GM12878 (cell line): ENCODE measurements at regions not wholly inside any gene's neighbourhood (a gene's known extent, or its start where the extent isn't known, plus 50 kb on each side); places are given as distances from the start of the nearest gene placed in this dataset.

Experiments
- ATAC-seq: fragments of 200-7000 bp; cut with Tn5 transposase; 3 replicates; pipeline ENCODE4 v1.9.1; 2020; ENCODE audit warnings: mild to moderate bottlenecking, moderate library complexity
- BruUV-seq: library from RNA; stranded (reverse); fragments of 400-500 nt; replicated peaks from 2 replicates; lab custom pipeline; 2021; lab: Mats Ljungman, UMichigan
- CTCF ChIA-PET: fragments of 300-600 bp; sonication (Branson Sonifier 250); formaldehyde crosslinking; extraction: SDS; loops from one replicate; lab custom pipeline; 2021; ENCODE audit warnings: inconsistent platforms; lab: Yijun Ruan, JAX
- POLR2A ChIA-PET: fragments of 350-600 bp; formaldehyde crosslinking; extraction: SDS; loops from one replicate; lab custom pipeline; 2021; ENCODE audit warnings: inconsistent platforms; lab: Charles Lee
- RAD21 ChIA-PET: fragments of 300-600 bp; sonication (Branson Sonifier 250); formaldehyde crosslinking; loops from one replicate; lab custom pipeline; 2023; ENCODE audit warnings: antibody characterized with exemption; ENCODE audit not compliant: unreplicated experiment; lab: Charles Lee
- SMC1A ChIA-PET: fragments of 300-600 bp; sonication (Branson Sonifier 250); formaldehyde crosslinking; loops from one replicate; lab custom pipeline; 2023; ENCODE audit not compliant: unreplicated experiment, uncharacterized antibody; lab: Charles Lee
- DNase-seq: peaks from one replicate; pipeline ENCODE4 v3.0.0-alpha.2; 2011; ENCODE audit warnings: low read depth, low spot score
- FAIRE-seq: peaks from 3 replicates; lab custom pipeline; 2011; peaks lifted over from hg19 to GRCh38; lab: Jason Lieb, UNC
- H2AFZ ChIP-seq: 2 replicates; pipeline ENCODE4 v1.6.0; 2011; ENCODE audit warnings: low read depth, low read length, control low read depth; ENCODE audit not compliant: control insufficient read depth
- H3K27ac ChIP-seq: 2 replicates; pipeline ENCODE4 v1.5.1; 2011; ENCODE audit warnings: control low read depth; ENCODE audit not compliant: control insufficient read depth, insufficient read depth
- H3K27me3 ChIP-seq, 2 experiments: replicated peaks in 1 of 2; 2 replicates each; pipeline versions ENCODE4 v1.6.0 to v1.6.1; 2011; ENCODE audit warnings: low read length in 1 of 2; ENCODE audit not compliant: control insufficient read depth in 2 of 2, insufficient read depth in 2 of 2
- H3K36me3 ChIP-seq, 2 experiments: 2 replicates each; pipeline ENCODE4 v1.5.1; 2011; ENCODE audit warnings: low read length in 1 of 2; ENCODE audit not compliant: control insufficient read depth in 2 of 2, insufficient read depth in 2 of 2
- H3K4me1 ChIP-seq: 2 replicates; pipeline ENCODE4 v1.6.1; 2011; ENCODE audit warnings: mild to moderate bottlenecking, low read length, moderate library complexity, mixed read lengths; ENCODE audit not compliant: control insufficient read depth, insufficient read depth
- H3K4me2 ChIP-seq: 2 replicates; pipeline ENCODE4 v1.6.0; 2011; ENCODE audit warnings: control low read depth; ENCODE audit not compliant: control insufficient read depth, insufficient read depth
- H3K4me3 ChIP-seq: fragments of 200-600 bp; sonication (generic); 2 replicates; pipeline ENCODE4 v1.5.1; 2016
- H3K79me2 ChIP-seq: 2 replicates; pipeline ENCODE4 v1.6.0; 2011; ENCODE audit warnings: low read length; ENCODE audit not compliant: control insufficient read depth, insufficient read depth
- H3K9ac ChIP-seq: 2 replicates; pipeline ENCODE4 v1.8.0; 2011; ENCODE audit warnings: low read length, control low read depth, mixed read lengths; ENCODE audit not compliant: control insufficient read depth, insufficient read depth
- H3K9me3 ChIP-seq: replicated peaks from 3 replicates; pipeline ENCODE4 v1.5.1; 2011; ENCODE audit warnings: mild to moderate bottlenecking, low read length; ENCODE audit not compliant: control insufficient read depth, insufficient read depth
- H4K20me1 ChIP-seq: 2 replicates; pipeline ENCODE4 v1.6.0; 2011; ENCODE audit not compliant: control insufficient read depth, insufficient read depth
- CBFB ChIP-seq: IDR thresholded peaks from 2 replicates; pipeline ENCODE4 v1.6.1; 2016; ENCODE audit warnings: antibody characterized with exemption, low read depth
- CHD2 ChIP-seq: IDR thresholded peaks from 2 replicates; pipeline ENCODE4 v1.6.1; 2011; ENCODE audit warnings: low read depth, low read length, improper control_type of control experiment, borderline replicate concordance
- DPF2 ChIP-seq: fragments of 450-650 bp; IDR thresholded peaks from 2 replicates; pipeline ENCODE4 v1.6.1; 2017; ENCODE audit warnings: mild to moderate bottlenecking
- FOXM1 ChIP-seq: IDR thresholded peaks from 2 replicates; pipeline ENCODE4 v1.6.1; 2012; ENCODE audit warnings: low read depth, mild to moderate bottlenecking, inconsistent platforms, low read length, moderate library complexity
- IRF5 ChIP-seq: fragments of 450-650 bp; IDR thresholded peaks from 2 replicates; pipeline ENCODE4 v1.6.1; 2017; ENCODE audit warnings: borderline replicate concordance
- JUND ChIP-seq: IDR thresholded peaks from 2 replicates; pipeline ENCODE4 v1.6.1; 2012; ENCODE audit warnings: low read depth, mild to moderate bottlenecking, low read length, improper control_type of control experiment, moderate library complexity
- KDM1A ChIP-seq: fragments of 200-600 bp; sonication (generic); IDR thresholded peaks from 2 replicates; pipeline ENCODE4 v1.6.1; 2016; ENCODE audit warnings: borderline replicate concordance
- KLF5 ChIP-seq: fragments of 450-650 bp; IDR thresholded peaks from 2 replicates; pipeline ENCODE4 v1.6.1; 2014; ENCODE audit warnings: mild to moderate bottlenecking; ENCODE audit not compliant: partially characterized antibody
- MEF2A ChIP-seq: IDR thresholded peaks from 2 replicates; pipeline ENCODE4 v1.6.1; 2011; ENCODE audit warnings: low read depth, mild to moderate bottlenecking, low read length, moderate library complexity; ENCODE audit not compliant: insufficient read depth
- NFIC ChIP-seq: IDR thresholded peaks from 2 replicates; pipeline ENCODE4 v1.6.1; 2012; ENCODE audit warnings: low read depth, mild to moderate bottlenecking, inconsistent platforms, low read length, moderate library complexity
- NR2C2 ChIP-seq: IDR thresholded peaks from 2 replicates; pipeline ENCODE4 v1.6.1; 2011; ENCODE audit warnings: borderline replicate concordance, low read depth; ENCODE audit not compliant: control insufficient read depth, insufficient read length
- RAD21 ChIP-seq: IDR thresholded peaks from 2 replicates; pipeline ENCODE4 v1.6.1; 2011; ENCODE audit warnings: mild to moderate bottlenecking, low read depth, low read length, moderate library complexity; ENCODE audit not compliant: insufficient read depth
- RB1 ChIP-seq: fragments of 450-650 bp; formaldehyde crosslinking; IDR thresholded peaks from 2 replicates; pipeline ENCODE4 v1.6.1; 2017; ENCODE audit warnings: mild to moderate bottlenecking, borderline replicate concordance
- RELA ChIP-seq: fragments of 450-650 bp; IDR thresholded peaks from 2 replicates; pipeline ENCODE4 v1.8.0; 2014; ENCODE audit warnings: borderline replicate concordance; ENCODE audit not compliant: partially characterized antibody
- SIN3A ChIP-seq: IDR thresholded peaks from 2 replicates; pipeline ENCODE4 v1.6.1; 2012; ENCODE audit warnings: low read depth, low read length, improper control_type of control experiment
- SIX5 ChIP-seq: IDR thresholded peaks from 2 replicates; pipeline ENCODE4 v1.6.1; 2011; ENCODE audit warnings: mild to moderate bottlenecking, low read depth, low read length, moderate library complexity; ENCODE audit not compliant: severe bottlenecking
- SPI1 ChIP-seq: IDR thresholded peaks from 2 replicates; pipeline ENCODE4 v1.6.1; 2011; ENCODE audit warnings: low read depth, mild to moderate bottlenecking, low read length, moderate library complexity, borderline replicate concordance; ENCODE audit not compliant: insufficient read depth
- SRF ChIP-seq, 2 experiments: IDR thresholded peaks; 2 replicates each; pipeline ENCODE4 v1.6.1; 2011; ENCODE audit warnings: low read depth in 2 of 2, low read length in 2 of 2, mild to moderate bottlenecking in 1 of 2, moderate library complexity in 1 of 2
- ZBED1 ChIP-seq: IDR thresholded peaks from 2 replicates; pipeline ENCODE4 v1.6.1; 2016; ENCODE audit warnings: borderline replicate concordance
- WGBS: methylation state at CpG from one replicate; pipeline ENCODE4 v1.1.6; 2016; ENCODE audit warnings: low lambda C conversion rate; ENCODE audit not compliant: insufficient replicate concordance, insufficient coverage; ENCODE audit errors: missing lambda C conversion rate; 5-methylcytosine and 5-hydroxymethylcytosine counted together
- in situ Hi-C: fragments of 300-500 bp; cut with MboI; formaldehyde crosslinking; loops from 9 replicates; pipeline ENCODE4 v1.14.3; 2018; ENCODE audit warnings: mixed read lengths
- intact Hi-C: fragments of 100-400 bp; cut with micrococcal nuclease; formaldehyde crosslinking; loops from one replicate; pipeline ENCODE4 v1.14.2; 2022; ENCODE audit not compliant: unreplicated experiment
- TF ChIP-seq, protein P1 (sequence below): fragments of 450-650 bp; IDR thresholded peaks from 2 replicates; pipeline ENCODE4 v1.6.1; 2017; ENCODE audit warnings: mild to moderate bottlenecking, moderate library complexity

- TF ChIP-seq IRF5: no peak
Observed at GRCh38 chr2:226329180-226329579, 470.4 kb downstream of the IRS1 start (continued).

DNA sequence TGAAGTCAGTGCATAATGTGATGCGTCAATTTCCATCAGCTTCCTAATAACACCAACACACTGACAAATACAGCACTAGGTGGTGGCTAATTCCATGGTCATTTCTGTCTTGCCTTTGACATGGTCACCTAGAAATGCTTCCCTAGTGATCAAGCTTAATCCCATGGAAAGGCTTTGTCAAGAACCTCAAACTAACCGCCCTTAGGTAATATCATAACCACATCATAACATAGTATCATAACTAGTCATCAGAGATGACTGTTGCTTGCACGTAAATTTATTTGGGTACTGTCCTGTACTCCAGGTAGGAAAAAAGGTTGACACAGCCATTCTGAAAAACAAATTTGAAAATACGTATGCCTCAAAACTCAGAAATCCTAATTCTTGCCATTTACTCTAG lies 471.8 kb downstream of the IRS1 start:
- ChIA-PET SMC1A (interaction anchor here (1.2 kb wide), 1 partner anchor 11 kb away, joined by 3 read pairs; no protein-coding TSS in a partner anchor), POLR2A (interaction anchor here (0.6 kb wide), 1 partner anchor 86 kb away, joined by 4 read pairs; no protein-coding TSS in a partner anchor), RAD21 (no interaction called here), CTCF (interaction anchor here (1.0 kb wide), 1 partner anchor 112 kb away, joined by 3 read pairs; no protein-coding TSS in a partner anchor)
- Histone ChIP-seq H3K27ac (no peak overlapping the region), H3K4me2 (no peak overlapping the region), H3K4me1 (no peaks in the 10 kb centered on the region), H3K9ac (no peak overlapping the region), H2AFZ (no peak overlapping the region), H3K27me3 (no peaks in the 10 kb centered on the region), H3K36me3 (no peaks in the 10 kb centered on the region), H3K9me3 (no peaks in the 10 kb centered on the region), H4K20me1 (no peaks in the 10 kb centered on the region), H3K79me2 (no peaks in the 10 kb centered on the region), H3K4me3 (no peak overlapping the region)
- DNase-seq: no peak
- ATAC-seq: no peak
- intact Hi-C loops: no loop called here
- 26% methylated on average over 4 of the region's 4 CpGs for WGBS
- no peak for TF ChIP-seq RELA
- TF ChIP-seq ZBED1: no peak
- no peak for TF ChIP-seq DPF2
- no peak for TF ChIP-seq SRF (IDR thresholded peaks at IDR 0.05; ENCODE audit: low read depth in 2 of 2, low read length in 2 of 2)
- TF ChIP-seq, protein P1, sequence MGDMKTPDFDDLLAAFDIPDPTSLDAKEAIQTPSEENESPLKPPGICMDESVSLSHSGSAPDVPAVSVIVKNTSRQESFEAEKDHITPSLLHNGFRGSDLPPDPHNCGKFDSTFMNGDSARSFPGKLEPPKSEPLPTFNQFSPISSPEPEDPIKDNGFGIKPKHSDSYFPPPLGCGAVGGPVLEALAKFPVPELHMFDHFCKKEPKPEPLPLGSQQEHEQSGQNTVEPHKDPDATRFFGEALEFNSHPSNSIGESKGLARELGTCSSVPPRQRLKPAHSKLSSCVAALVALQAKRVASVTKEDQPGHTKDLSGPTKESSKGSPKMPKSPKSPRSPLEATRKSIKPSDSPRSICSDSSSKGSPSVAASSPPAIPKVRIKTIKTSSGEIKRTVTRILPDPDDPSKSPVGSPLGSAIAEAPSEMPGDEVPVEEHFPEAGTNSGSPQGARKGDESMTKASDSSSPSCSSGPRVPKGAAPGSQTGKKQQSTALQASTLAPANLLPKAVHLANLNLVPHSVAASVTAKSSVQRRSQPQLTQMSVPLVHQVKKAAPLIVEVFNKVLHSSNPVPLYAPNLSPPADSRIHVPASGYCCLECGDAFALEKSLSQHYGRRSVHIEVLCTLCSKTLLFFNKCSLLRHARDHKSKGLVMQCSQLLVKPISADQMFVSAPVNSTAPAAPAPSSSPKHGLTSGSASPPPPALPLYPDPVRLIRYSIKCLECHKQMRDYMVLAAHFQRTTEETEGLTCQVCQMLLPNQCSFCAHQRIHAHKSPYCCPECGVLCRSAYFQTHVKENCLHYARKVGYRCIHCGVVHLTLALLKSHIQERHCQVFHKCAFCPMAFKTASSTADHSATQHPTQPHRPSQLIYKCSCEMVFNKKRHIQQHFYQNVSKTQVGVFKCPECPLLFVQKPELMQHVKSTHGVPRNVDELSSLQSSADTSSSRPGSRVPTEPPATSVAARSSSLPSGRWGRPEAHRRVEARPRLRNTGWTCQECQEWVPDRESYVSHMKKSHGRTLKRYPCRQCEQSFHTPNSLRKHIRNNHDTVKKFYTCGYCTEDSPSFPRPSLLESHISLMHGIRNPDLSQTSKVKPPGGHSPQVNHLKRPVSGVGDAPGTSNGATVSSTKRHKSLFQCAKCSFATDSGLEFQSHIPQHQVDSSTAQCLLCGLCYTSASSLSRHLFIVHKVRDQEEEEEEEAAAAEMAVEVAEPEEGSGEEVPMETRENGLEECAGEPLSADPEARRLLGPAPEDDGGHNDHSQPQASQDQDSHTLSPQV: no peak
- TF ChIP-seq CHD2: no peak
- TF ChIP-seq SIN3A: no peak
- TF ChIP-seq NR2C2: no peak
- no peak for TF ChIP-seq JUND
- no peak for TF ChIP-seq KDM1A
- TF ChIP-seq KLF5: no peak
- no peak for TF ChIP-seq CBFB
- TF ChIP-seq SIX5: no peak
- TF ChIP-seq MEF2A: no peak
- no peak for TF ChIP-seq SPI1
- no peak for TF ChIP-seq FOXM1
- no peak for TF ChIP-seq NFIC
- TF ChIP-seq RAD21: no peak
- no peak for TF ChIP-seq RB1
- in situ Hi-C loops: no loop called here
- no peak for FAIRE-seq
- BruUV-seq: no TSS peak
